ENCODE measurements at regions not wholly inside any gene's neighbourhood (a gene's known extent, or its start where the extent isn't known, plus 50 kb on each side); places are given as distances from the start of the nearest gene placed in this dataset.

GRCh38 chr1:38614861-38615260 lies 244.7 kb downstream of the RRAGC start:
- TF ChIP-seq CTCF (IDR thresholded peaks at IDR 0.05) (no peak), POLR2A (IDR thresholded peaks at IDR 0.05) (no peak)
